Upper lobe of right lung (tissue), 1 donor: ENCODE measurements at regions not wholly inside any gene's neighbourhood (a gene's known extent, or its start where the extent isn't known, plus 50 kb on each side); places are given as distances from the start of the nearest gene placed in this dataset.
"Not testable (repeated sequence)": the region's sequence is repeated elsewhere in the genome, so short reads cannot be mapped to it uniquely, and the experiment has no call there.

Source experiments
- ATAC-seq: fragments of 200-7000 bp; cut with Tn5 transposase; one replicate; pipeline ENCODE4 v1.9.1; 2020; ENCODE audit warnings: mild to moderate bottlenecking, moderate library complexity
- DNase-seq: peaks from one replicate; pipeline ENCODE4 v3.0.0-alpha.2; 2020
- H3K27ac ChIP-seq: fragments of 200-600 bp; one replicate; pipeline ENCODE4 v1.8.0; 2022
- H3K27me3 ChIP-seq: fragments of 200-600 bp; one replicate; pipeline ENCODE4 v1.8.0; 2022; ENCODE audit warnings: mild to moderate bottlenecking
- H3K36me3 ChIP-seq: fragments of 200-600 bp; one replicate; pipeline ENCODE4 v1.8.0; 2022
- H3K4me1 ChIP-seq: fragments of 200-600 bp; one replicate; pipeline ENCODE4 v1.8.0; 2022
- H3K4me3 ChIP-seq: fragments of 200-600 bp; one replicate; pipeline ENCODE4 v1.8.0; 2022; ENCODE audit warnings: mild to moderate bottlenecking
- H3K9me3 ChIP-seq: fragments of 200-600 bp; one replicate; pipeline ENCODE4 v1.8.0; 2022
- intact Hi-C: fragments of 100-400 bp; cut with DNase I; formaldehyde crosslinking; loops from one replicate; pipeline ENCODE4 v1.11.0; 2022
- TF ChIP-seq, protein P1 (sequence below): fragments of 200-600 bp; IDR thresholded peaks from one replicate; pipeline ENCODE4 v1.8.0; 2022; ENCODE audit warnings: antibody characterized with exemption
- donor health status: DM: no; HTN: yes; CAD: no; lungs with severe emphysema.

DNA sequence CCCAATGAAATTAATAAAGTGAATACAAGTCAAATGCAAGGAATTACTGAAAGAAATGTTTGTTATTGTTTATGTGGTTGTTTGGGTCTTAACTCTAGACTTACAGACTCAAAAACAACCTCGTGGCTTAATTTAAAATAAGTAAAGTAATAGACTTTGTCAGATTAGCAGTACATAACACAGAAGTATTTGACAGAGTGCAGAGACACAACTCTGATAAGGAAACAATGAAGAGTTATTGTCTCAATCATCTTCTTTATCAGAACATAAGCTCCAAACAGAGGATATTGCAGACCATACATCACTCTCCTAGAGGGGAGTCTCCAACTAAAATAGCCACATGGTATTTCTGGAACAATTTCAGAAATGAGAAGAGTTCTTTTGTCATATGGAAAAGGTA is 487.7 kb upstream of the HS3ST5 start:
- Histone ChIP-seq H3K4me1 (no peaks in the 10 kb centered on the region), H3K9me3 (no peaks in the 10 kb centered on the region), H3K27ac (no peak overlapping the region), H3K4me3 (no peak overlapping the region), H3K36me3 (no peaks in the 10 kb centered on the region), H3K27me3 (no peaks in the 10 kb centered on the region)
- TF ChIP-seq, protein P1, sequence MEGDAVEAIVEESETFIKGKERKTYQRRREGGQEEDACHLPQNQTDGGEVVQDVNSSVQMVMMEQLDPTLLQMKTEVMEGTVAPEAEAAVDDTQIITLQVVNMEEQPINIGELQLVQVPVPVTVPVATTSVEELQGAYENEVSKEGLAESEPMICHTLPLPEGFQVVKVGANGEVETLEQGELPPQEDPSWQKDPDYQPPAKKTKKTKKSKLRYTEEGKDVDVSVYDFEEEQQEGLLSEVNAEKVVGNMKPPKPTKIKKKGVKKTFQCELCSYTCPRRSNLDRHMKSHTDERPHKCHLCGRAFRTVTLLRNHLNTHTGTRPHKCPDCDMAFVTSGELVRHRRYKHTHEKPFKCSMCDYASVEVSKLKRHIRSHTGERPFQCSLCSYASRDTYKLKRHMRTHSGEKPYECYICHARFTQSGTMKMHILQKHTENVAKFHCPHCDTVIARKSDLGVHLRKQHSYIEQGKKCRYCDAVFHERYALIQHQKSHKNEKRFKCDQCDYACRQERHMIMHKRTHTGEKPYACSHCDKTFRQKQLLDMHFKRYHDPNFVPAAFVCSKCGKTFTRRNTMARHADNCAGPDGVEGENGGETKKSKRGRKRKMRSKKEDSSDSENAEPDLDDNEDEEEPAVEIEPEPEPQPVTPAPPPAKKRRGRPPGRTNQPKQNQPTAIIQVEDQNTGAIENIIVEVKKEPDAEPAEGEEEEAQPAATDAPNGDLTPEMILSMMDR = no peak
- DNase-seq = no peak
- intact Hi-C loops = no loop called here
- ATAC-seq = no peak

DNA sequence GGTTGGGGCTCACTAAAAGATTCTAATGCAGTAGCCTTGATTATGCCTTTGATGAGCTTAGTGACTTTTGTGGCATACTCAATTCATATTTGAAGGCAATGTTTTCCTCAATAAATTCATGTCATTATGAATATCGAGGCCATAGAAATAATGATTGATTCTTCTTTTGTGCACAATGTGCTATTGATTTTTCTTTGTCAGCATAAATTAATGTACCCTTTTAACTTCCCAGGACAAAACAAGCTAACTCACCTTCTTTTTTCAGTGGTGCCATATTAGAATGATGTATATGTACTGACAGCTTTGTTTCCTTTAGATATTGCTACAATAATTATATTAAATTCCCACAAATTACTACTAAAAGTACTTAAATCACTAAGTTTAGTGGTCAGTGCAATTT is 484.3 kb upstream of the HS3ST5 start:
- no peak for DNase-seq
- no peaks in the 10 kb centered on the region for H3K9me3 ChIP-seq
- H3K4me3 ChIP-seq = no peak overlapping the region
- TF ChIP-seq, protein P1 = no peak
- no peaks in the 10 kb centered on the region for H3K36me3 ChIP-seq
- no peak for ATAC-seq
- no peaks in the 10 kb centered on the region for H3K4me1 ChIP-seq
- H3K27ac ChIP-seq = no peak overlapping the region
- H3K27me3 ChIP-seq = no peaks in the 10 kb centered on the region
- intact Hi-C loops = no loop called here

DNA sequence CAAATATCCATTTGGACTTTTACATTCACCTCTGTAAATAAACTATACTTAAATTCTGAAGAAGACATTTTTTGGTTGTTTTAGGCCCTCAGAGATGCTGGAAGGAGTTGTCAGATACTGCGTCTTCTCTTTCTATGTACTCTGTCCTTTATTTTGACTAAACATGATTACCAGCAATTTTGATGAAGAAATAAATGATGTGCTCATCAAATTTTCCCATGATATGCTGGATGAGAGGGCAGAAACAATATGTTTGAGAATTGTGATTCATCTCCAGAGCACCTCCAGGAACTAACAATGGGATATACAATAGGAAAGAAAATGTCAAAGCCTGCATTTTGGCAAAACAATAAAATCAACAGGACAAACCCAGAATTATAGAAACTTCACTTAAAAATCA is 481.6 kb upstream of the HS3ST5 start:
- intact Hi-C loops = no loop called here
- H3K4me1 ChIP-seq = no peaks in the 10 kb centered on the region

DNA sequence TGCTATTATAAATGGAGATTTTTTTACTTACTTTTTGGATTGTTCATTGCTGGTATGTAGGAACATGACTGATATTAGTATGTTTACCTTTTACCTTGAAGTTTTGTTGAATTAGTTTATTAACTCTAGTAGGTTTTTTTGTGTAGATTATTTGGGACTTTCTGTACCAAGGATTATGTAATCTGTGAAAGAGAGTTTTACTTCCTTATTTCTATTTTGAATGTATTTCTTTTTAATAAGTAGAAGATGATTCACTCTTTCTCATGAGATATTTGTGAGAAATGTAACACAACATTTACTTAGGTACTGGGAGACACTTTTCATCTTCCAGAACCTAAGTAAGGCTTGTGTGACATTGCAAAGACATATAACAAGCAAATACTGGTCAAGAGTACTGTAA is 473.9 kb upstream of the HS3ST5 start:
- Histone ChIP-seq H3K27me3 (no peaks in the 10 kb centered on the region), H3K27ac (no peak overlapping the region), H3K4me3 (no peak overlapping the region)

More for the DNA sequence above, 481.6 kb upstream of the HS3ST5 start:
- no peak for ATAC-seq
- TF ChIP-seq, protein P1 = no peak
- Histone ChIP-seq H3K36me3 (no peaks in the 10 kb centered on the region), H3K27ac (no peak overlapping the region), H3K9me3 (no peaks in the 10 kb centered on the region), H3K27me3 (no peaks in the 10 kb centered on the region), H3K4me3 (no peak overlapping the region)
- no peak for DNase-seq

DNA sequence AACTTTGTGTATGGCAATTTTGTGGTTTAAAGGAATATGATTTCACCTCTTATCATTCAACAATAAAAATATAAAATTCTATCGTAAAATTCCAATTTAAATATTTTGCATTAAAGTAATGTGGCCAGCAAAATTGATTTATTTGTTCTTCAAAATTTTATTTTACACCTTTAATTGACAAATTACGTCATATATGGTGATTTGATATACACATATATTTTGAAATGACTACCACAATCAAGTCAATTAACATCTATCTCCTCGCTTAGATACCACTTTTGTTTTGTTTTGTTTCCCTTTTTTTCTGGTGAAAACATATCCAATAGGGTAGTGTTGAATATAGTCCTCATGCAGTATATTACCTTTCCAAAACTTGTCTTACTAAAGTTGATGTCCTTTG is 467.6 kb upstream of the HS3ST5 start:
- ATAC-seq = no peak
- Histone ChIP-seq H3K27ac (no peak overlapping the region), H3K36me3 (no peaks in the 10 kb centered on the region), H3K27me3 (no peaks in the 10 kb centered on the region), H3K4me1 (no peaks in the 10 kb centered on the region), H3K4me3 (no peak overlapping the region), H3K9me3 (no peaks in the 10 kb centered on the region)
- TF ChIP-seq, protein P1 = no peak
- no peak for DNase-seq
- intact Hi-C loops = no loop called here

More for the DNA sequence above, 473.9 kb upstream of the HS3ST5 start:
- ATAC-seq = no peak
- Histone ChIP-seq H3K36me3 (no peaks in the 10 kb centered on the region), H3K9me3 (no peaks in the 10 kb centered on the region), H3K4me1 (no peaks in the 10 kb centered on the region)
- TF ChIP-seq, protein P1 = no peak
- intact Hi-C loops = no loop called here
- no peak for DNase-seq

DNA sequence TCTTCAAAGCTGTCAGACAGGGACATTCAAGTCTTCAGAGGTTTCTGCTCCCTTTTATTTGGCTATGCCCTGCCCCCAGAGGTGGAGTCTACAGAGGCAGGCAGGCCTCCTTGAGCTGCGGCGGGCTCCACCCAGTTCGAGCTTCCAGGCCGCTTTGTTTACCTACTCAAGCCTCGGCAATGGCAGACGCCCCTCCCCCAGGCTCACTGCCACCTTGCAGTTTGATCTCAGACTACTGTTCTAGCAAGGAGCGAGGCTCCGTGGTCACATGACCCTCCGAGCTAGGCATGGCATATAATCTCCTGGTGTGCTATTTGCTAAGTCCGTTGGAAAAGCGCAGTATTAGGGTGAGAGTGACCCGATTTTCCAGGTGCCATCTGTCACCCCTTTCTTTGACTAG is 462.6 kb upstream of the HS3ST5 start:
- H3K4me3 ChIP-seq, H3K36me3 ChIP-seq, intact Hi-C loops, H3K9me3 ChIP-seq, ATAC-seq, H3K27me3 ChIP-seq, H3K27ac ChIP-seq, H3K4me1 ChIP-seq: not testable (repeated sequence)
- peak; percentile 54 for DNase-seq
